SH-SY5Y (cell line): ENCODE measurements at regions not wholly inside any gene's neighbourhood (a gene's known extent, or its start where the extent isn't known, plus 50 kb on each side); places are given as distances from the start of the nearest gene placed in this dataset.

ENCODE experiments used
- GATA2 ChIP-seq: IDR thresholded peaks from 2 replicates; pipeline ENCODE4 v1.6.1; 2011; ENCODE audit warnings: mild to moderate bottlenecking, low read depth, low read length
- GATA3 ChIP-seq: IDR thresholded peaks from 2 replicates; pipeline ENCODE4 v1.6.1; 2011; ENCODE audit warnings: low read depth, mild to moderate bottlenecking, low read length, moderate library complexity

DNA sequence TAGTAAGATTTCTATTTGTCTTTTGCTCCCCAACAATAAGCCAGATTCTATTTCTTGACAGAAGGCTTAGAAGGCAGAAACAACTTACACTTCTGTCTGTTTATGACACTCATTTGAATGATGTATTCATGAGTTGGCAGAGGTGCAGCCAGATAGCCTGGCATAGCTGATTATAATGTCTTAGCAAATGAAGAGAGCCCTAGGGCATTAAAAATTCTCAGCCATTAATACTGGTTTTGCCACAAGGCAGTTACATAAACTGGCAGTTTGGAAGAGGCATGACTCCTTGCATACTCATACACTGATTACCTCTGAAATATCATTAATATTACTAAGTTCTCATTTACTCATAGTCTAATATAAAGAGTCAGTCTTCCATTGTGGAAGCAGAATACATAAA, 728.5 kb upstream of the NDST4 start:
- no peak for TF ChIP-seq GATA2
- TF ChIP-seq GATA3: no peak

DNA sequence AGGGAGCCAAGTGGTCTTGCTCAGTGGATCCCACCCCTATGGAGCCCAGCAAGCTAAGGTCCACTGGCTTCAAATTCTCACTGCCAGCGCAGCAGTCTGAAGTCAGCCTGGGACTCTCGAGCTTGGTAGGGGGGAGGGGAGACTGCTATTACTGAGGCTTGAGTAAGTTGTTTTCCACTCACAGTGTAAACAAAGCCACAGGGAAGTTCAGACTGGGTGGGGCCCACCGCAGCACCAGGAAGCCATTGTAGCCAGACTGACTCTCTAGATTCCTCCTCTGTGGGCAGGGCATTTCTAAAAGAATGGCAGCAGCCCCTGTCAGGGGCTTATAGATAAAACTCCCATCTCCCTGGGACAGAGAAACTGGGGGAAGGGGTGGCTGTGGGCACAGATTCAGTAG, 721.0 kb upstream of the NDST4 start:
- no peak for TF ChIP-seq GATA2
- no peak for TF ChIP-seq GATA3

DNA sequence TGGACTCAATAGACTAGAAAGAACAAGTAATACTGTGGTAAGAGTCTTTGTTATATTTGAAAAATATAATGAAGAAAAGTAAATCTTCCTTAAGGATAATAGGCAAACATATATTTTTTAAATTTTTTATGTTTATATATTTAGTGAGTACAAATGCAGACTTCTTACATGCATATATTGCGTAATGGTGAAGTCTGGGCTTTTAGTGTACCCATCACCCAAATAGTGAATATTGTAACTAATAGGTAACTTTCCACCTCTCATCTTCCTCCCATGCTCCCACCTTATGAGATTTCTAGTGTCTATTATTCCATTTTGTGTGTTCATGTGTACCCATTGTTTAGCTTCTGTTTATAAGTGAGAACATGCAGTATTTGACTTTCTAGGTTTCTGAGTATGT, 711.2 kb upstream of the NDST4 start:
- TF ChIP-seq GATA3: no peak
- no peak for TF ChIP-seq GATA2

DNA sequence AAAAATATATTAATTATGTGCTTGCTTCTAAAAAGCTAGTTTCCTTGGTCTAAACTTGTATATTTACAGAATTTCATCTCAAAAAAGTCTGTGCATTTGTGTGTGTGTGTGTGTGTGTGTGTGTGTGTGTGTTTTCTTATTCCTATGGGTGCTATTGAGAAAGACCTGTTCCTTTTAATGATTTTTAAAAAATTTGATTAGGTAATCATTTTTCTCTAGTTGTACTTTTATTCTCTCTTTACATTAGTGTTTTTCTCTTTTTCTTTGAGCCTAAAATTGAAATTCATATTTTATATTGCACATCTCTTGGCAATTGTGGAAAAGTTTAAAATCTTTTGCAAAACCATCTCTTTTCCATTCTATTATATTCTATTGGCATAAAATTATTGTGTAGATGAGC, 690.4 kb upstream of the NDST4 start:
- TF ChIP-seq GATA3: no peak
- no peak for TF ChIP-seq GATA2

DNA sequence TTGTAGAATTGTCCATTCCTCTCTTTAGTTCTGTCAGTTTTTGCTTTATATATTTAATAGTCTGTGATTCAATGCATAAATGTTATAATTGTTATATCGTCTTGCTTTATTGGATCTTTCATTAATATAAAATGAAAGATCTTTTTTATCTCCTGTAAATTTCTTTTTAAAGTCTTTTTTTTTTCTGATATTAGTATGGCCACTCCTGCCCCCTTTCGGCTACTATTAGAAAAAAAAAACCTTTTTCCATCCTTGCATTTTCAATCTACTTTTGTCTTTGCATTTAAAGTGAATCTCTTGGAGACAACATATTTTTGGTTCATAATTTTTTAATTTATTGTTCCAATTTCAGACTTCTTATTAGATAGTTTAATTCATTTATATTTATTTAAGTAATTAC, 677.4 kb upstream of the NDST4 start:
- TF ChIP-seq GATA2 (no peak), GATA3 (no peak)

DNA sequence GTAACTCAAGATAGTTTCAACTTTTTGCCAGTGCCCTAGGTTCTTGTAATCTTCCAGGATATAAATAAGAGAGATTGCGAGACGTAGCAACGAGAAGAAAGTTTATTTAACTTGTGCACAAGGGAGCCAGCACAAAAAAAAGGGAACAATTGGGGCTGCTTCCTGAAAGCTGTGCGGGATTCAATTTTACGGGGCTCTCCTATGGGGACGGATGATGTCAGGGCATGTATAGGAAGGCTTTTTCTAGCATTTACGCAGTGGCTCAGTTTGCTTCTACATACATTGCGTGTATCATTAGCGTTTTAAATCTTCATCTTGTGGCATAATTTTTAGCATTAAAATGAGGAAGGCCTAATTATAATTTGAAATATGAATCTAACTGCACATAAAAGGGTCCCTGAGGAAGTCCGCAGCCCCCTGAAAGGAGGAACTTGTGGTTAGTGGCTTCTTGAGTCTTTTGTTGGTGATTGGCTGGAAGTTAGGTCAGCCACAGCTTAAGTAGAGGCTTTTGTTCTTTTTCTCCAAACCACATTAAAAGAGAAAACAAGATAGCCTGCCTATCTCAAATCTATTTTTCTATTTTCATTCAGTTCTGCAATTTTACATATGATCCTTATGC, 668.2 kb upstream of the NDST4 start:
- TF ChIP-seq GATA3 (no peak), GATA2 (no peak)

DNA sequence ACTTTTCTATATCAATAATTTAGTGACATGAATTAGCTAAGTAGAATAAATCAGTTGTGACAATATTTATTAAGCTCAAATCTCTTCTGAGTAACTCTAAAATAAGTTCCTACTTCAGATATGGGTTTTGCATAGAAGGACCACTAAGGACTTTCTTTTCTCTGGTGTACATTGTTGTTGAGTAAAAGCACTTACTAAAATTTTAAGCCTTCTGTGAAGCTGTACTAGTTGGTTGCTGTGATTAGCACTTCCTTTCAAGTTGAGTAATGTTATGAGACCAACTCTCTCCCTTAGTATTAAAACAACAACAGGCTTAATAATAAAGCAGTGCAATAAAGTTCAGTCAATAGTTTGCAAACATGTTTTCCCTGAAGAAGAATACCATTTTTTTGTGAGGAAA, 667.4 kb upstream of the NDST4 start:
- TF ChIP-seq GATA2 (no peak), GATA3 (no peak)

DNA sequence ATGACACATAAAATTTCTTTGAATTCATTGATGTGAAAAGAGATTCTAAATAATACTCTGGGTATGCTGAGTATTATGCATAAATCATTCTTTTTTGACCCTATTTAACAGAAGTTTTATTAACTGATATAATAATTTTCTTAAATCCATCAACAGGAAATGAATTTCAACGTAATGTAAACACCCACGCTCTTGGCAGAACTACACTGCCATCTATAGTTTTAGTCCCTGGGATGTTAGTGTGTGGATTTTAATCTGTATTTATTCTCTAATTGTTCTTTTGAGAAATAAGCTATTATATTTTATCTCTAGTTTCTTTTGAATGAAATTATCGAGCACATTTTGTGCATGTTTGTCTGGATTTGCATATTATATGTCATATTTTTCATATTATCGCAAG, 666.8 kb upstream of the NDST4 start:
- TF ChIP-seq GATA3 (no peak), GATA2 (no peak)

DNA sequence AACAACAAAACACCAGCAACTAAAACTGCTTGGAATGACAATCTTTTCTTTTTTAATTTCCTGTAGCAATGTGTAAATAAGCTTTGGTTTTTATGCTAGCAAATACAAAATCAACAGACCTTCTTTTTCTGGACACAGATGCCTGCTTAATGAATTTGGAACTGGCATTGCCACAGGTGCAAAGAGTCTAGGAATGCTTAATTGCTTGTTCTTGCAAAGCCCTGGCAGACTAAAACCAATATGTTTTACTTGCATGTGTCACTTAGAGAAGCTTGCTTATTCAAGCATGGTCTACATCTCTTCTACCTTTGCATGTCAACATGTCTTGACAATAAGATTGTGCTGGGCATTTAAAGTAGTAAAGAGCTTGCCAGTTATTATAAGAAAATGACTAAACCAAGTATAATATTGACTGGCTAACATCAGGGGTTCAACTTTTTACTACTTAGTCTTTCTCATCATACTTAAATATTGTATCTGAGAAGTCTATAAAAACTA, 656.7 kb upstream of the NDST4 start:
- TF ChIP-seq GATA3 (no peak), GATA2 (no peak)

DNA sequence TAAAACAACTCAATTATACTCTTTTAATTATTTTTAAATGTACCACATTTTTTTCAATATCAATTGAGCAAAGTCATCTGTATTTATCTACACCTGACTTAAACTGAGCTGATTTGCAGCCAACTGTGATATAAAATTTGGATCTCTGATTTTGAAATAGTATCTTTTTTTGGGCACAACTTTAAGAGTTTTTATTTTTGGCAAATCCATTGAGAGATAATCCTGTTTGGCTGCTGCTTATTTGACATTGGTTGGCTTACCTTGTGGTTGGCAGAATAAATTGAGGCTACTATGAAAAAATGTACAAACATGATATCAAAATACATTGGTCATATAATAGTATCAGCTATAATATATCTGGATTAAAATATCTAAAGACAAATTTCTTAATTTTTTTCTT, 656.0 kb upstream of the NDST4 start:
- TF ChIP-seq GATA2 (no peak), GATA3 (no peak)

DNA sequence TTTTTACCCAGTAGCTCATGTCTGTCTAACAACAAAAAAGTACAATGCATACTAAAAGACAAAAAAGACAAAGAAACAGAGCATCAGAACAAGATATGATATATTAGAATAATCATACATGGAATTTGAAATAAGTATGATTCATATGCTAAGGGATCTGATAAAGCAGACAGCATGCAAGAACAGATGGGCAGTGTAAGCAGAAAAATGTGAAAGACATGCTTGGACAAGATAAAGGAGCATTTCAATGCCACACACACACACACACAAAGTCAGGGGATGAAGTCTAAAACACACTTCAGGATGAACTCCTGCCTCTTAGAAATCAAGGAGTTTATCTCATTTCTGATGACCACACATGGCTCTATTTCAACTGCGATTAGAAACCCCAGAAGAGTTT, 649.6 kb upstream of the NDST4 start:
- TF ChIP-seq GATA2 (no peak), GATA3 (no peak)

DNA sequence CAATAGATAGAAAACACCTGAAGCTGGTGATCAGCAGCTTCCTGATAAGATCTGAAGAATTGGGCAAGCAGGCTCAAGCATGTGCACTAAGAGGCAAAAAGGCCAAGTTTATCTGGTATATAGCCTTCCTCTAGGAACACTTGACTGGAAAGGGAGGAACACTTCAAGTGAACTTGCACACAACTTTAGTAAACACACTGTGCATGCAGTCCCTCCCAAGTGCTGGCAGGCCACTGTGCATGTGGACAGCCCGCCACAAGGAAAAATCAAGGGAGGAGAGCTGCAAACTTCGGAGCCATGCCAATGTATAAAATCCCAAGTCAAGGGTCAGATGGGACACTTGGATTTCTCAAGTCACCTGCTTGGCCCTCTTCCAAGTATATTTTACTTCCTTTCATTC, 645.8 kb upstream of the NDST4 start:
- no peak for TF ChIP-seq GATA2
- TF ChIP-seq GATA3: no peak

DNA sequence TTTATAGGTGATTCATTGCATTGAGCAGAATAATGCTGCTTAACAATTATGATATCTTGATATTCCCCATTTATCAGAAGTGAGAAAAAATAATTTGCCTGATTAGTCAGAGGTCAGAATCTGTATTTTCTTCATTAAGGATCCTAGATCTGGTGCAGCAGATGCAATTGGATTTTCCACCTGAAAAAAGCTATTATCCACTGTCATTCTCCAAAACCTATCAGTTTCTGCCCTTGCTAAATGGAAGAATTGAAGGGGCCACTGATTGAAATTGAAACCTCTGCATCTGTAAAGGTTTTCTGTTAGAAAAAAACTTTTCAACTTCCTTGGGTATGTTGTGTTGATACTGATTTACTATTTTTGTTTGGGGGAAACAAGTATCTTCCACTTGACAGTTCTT, 636.0 kb upstream of the NDST4 start:
- TF ChIP-seq GATA2 (no peak), GATA3 (no peak)

DNA sequence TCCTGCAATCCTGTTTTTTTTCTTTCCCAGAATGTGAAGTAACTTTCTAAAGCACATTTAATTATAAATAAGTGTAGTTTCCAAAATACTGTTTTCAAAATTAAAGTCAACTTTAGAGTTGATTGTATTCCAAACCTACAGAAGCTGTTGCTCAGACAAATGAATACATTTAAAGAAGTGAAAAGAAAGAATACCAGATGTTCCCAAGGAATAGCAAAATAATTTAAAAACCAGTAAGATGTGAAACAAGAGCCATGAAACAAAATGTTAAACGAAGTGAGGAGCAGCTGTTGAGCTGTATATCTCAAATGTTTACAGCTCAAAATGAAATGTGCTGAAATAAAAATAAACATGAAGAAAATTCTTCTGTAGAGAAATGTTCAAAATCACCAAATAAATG, 627.4 kb upstream of the NDST4 start:
- TF ChIP-seq GATA3 (no peak), GATA2 (no peak)

DNA sequence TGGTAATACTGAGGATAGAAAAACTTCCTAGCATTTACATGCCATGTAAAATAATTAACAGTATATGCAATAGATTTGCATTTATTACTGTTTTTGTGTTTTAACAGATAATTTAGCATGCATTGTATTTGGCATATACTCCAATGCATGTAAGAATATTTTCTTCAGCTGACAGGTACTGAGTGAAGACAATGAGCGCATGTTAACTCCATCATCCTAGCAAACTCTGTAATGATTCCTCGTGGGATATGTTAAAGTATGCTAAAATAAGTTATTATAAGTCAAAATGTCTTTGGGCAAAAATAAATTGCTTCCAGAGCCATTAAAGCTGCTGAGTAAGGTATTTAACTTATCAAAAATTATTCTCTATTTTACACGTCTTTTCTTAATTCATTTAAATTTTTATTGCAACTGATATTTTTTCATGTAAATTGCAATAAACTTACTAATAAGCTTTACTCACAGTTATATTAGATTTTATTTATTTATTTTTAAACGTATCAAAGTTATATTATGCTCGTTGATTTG, 616.4 kb upstream of the NDST4 start:
- TF ChIP-seq GATA2 (no peak), GATA3 (no peak)

DNA sequence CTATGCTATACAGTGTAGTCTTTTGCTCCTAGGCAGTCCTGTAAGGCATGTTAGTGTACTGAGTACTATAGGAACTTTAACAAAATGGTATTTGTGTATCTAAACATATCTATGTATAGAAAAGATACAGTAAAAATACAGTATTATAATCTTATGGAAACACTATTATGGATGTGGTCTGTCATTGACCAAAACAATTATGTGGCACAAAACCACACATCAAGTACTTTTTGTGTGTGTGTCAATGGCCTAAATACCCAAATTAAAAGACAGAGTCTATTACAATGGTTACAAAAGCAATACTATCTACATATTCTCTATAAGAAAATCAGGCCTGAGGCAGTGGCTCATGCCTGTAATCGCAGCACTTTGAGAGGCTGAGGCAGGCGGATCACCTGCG, 610.2 kb upstream of the NDST4 start:
- TF ChIP-seq GATA2: no peak
- no peak for TF ChIP-seq GATA3
